ENCODE measurements at regions not wholly inside any gene's neighbourhood (a gene's known extent, or its start where the extent isn't known, plus 50 kb on each side); places are given as distances from the start of the nearest gene placed in this dataset.

DNA sequence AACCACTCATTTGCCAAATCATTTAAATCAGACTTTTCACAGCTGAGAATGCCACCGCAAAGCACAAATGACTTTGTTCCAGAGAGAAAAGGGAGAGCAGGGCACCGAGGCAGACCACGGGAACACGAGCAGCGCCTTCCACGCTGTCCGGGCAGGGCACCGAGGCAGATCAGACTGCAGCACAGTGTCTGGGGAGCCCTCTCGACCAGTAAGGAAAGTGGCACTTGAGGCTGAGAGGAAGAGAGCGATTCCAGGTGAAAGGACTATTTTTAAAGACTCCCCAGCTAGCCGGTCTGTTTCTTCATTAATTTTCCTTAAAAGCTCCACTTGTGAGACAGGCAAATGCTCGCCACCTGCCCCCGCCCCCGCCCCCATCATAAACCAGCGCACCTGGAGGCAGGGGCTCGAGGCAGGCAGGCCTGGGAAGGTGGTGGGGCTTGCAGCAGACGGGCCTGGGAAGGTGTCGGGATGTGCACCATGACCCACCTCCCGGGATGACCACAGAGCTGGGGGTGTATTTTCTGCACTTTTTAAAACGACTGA is 80.9 kb upstream of the CTDP1 start:
- TF ChIP-seq, protein P1, sequence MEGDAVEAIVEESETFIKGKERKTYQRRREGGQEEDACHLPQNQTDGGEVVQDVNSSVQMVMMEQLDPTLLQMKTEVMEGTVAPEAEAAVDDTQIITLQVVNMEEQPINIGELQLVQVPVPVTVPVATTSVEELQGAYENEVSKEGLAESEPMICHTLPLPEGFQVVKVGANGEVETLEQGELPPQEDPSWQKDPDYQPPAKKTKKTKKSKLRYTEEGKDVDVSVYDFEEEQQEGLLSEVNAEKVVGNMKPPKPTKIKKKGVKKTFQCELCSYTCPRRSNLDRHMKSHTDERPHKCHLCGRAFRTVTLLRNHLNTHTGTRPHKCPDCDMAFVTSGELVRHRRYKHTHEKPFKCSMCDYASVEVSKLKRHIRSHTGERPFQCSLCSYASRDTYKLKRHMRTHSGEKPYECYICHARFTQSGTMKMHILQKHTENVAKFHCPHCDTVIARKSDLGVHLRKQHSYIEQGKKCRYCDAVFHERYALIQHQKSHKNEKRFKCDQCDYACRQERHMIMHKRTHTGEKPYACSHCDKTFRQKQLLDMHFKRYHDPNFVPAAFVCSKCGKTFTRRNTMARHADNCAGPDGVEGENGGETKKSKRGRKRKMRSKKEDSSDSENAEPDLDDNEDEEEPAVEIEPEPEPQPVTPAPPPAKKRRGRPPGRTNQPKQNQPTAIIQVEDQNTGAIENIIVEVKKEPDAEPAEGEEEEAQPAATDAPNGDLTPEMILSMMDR (IDR thresholded peaks at IDR 0.05) = no peak
- no peak for TF ChIP-seq POLR2AphosphoS5 (IDR thresholded peaks at IDR 0.05)
- no peak for TF ChIP-seq POLR2A (IDR thresholded peaks at IDR 0.05)

All from breast epithelium (tissue), 3 donors.